Heart left ventricle (tissue), 16 donors: ENCODE measurements at regions not wholly inside any gene's neighbourhood (a gene's known extent, or its start where the extent isn't known, plus 50 kb on each side); places are given as distances from the start of the nearest gene placed in this dataset.

Source experiments
- ATAC-seq, 4 donors: fragments of 200-7000 bp; cut with Tn5 transposase; one replicate each; pipeline ENCODE4 v1.9.1; 2020 to 2022; ENCODE audit warnings: moderate library complexity in 4 of 4, mild to moderate bottlenecking in 3 of 4, moderate number of reproducible peaks in 1 of 4
- DNase-seq, 5 donors: peaks; one replicate each; pipeline ENCODE4 v3.0.0-alpha.2; 2020
- H3K27ac ChIP-seq, 12 donors: fragments of 200-600 bp; sonication (generic) in 4 of 12; one replicate each; pipeline versions ENCODE4 v1.5.0 to v1.8.0; 2016 to 2022; ENCODE audit warnings: mild to moderate bottlenecking in 2 of 12
- H3K27me3 ChIP-seq, 9 donors: fragments of 200-600 bp; sonication (generic) in 2 of 9; one replicate each; pipeline versions ENCODE4 v1.5.1 to v1.8.0; 2016 to 2022; ENCODE audit warnings: mild to moderate bottlenecking in 3 of 9
- H3K36me3 ChIP-seq, 9 donors: fragments of 200-600 bp; sonication (generic) in 2 of 9; one replicate each; pipeline versions ENCODE4 v1.5.0 to v1.8.0; 2018 to 2022; ENCODE audit warnings: mild to moderate bottlenecking in 2 of 9
- H3K4me1 ChIP-seq, 12 donors: fragments of 200-600 bp; sonication (generic) in 4 of 12; one replicate each; pipeline versions ENCODE4 v1.5.0 to v1.8.0; 2016 to 2022; ENCODE audit warnings: mild to moderate bottlenecking in 3 of 12
- H3K4me3 ChIP-seq, 12 donors: fragments of 200-600 bp; sonication (generic) in 4 of 12; one replicate each; pipeline versions ENCODE4 v1.5.0 to v1.8.0; 2017 to 2022; ENCODE audit warnings: mild to moderate bottlenecking in 9 of 12, moderate library complexity in 4 of 12
- H3K9me3 ChIP-seq, 12 donors: fragments of 200-600 bp; sonication (generic) in 4 of 12; one replicate each; pipeline versions ENCODE4 v1.5.0 to v1.8.0; 2016 to 2022; ENCODE audit warnings: mild to moderate bottlenecking in 1 of 12
- POLR2A ChIP-seq, 2 donors: fragments of 450-650 bp; IDR thresholded peaks; one replicate each; pipeline ENCODE4 v1.6.1; 2017; ENCODE audit warnings: antibody characterized with exemption in 2 of 2, mild to moderate bottlenecking in 2 of 2, moderate library complexity in 2 of 2
- WGBS, 4 donors: extraction: QIAGEN DNeasy Blood & Tissue Kit in 2 of 4; methylation state at CpG; one replicate each; pipeline versions ENCODE4 v1.1.5 to v1.1.7; 2013 to 2018; 5-methylcytosine and 5-hydroxymethylcytosine counted together
- intact Hi-C, 10 donors: fragments of 100-400 bp; cut with DNase I; formaldehyde crosslinking; loops; one replicate each; pipeline versions ENCODE4 v1.11.1 to v1.14.2; 2022
- TF ChIP-seq, protein P1 (sequence below), 12 donors: fragments of 200-600 bp; sonication (generic) in 4 of 12; IDR thresholded peaks; one replicate each; pipeline versions ENCODE4 v1.5.0 to v1.8.0; 2018 to 2022; ENCODE audit warnings: antibody characterized with exemption in 12 of 12, mild to moderate bottlenecking in 5 of 12
- donor health status: ischemic (EF 13 %, LVEDD 7.1; RV severe dilation, severe dysfunction).
- donor health status: healthy with polysubstance abuse.
- donor health status: DM: no; HTN: yes; CAD: no.
- donor health status: DM: no; HTN: no; CAD: no.
- donor health status: ischemic (EF 25% LVEDD 6.9; RV normal size, moderate dysfunction).
- donor health status: ischemic (EF 25% LVEDD 5.7; RV mildly dilated, moderate dysfunction).
- donor health status: healthy.
- donor health status: DM: yes; HTN: yes; CAD: no.
- donor health status: ischemic (EF 35%, LVEDD 5.7; RV mildly dilated, moderate dysfunction).
- donor health status: nonischemic (EF 11% LVEDD 7.7; RV severe dilation, severe dysfunction).
- donor health status: DM: yes; HTN: yes; CAD: no.
- donor health status: PGD.
- donor health status: ischemic (EF 29% LVEDD 5.4; RV normal size, mild dysfunction).
- donor health status: nonischemic (EF 23%, LVEDD 6.1; RV moderate dilation, normal function).

DNA sequence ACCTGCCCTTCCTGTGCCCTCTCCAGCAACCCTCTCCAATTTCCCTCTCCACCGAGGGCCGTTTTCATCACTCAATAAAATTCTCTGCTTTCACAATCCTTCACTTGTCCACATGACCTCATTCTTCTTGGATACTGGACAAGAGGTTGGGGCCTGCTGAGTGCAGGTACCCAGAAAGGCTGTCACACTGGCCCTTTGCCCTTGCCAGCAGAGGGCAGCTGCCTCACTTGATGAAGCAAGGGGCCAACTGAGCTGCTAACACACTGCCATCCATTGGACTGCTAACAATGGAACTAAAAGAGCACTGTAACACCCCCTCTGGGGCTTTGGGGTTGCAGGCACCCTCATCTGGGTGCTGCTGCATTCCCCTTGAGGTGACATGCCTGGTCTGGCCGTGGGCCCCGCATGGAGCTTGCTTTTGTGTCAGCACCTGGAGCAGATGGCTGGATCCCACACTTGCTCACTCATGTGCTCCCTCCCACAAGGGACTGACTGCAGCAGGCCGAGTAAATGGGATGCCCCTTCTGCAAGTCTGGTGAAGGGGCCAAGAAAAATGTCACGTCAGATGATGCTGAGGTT, 308.1 kb upstream of the ADCY2 start:
- no peaks in the 10 kb centered on the region for H3K36me3 ChIP-seq
- H3K27me3 ChIP-seq, result no peaks in the 10 kb centered on the region
- intact Hi-C loops, result no loop called here
- 65 to 72% (median 68%) methylated on average over 6 of the region's 6 CpGs for WGBS, 4 donors
- TF ChIP-seq, protein P1, sequence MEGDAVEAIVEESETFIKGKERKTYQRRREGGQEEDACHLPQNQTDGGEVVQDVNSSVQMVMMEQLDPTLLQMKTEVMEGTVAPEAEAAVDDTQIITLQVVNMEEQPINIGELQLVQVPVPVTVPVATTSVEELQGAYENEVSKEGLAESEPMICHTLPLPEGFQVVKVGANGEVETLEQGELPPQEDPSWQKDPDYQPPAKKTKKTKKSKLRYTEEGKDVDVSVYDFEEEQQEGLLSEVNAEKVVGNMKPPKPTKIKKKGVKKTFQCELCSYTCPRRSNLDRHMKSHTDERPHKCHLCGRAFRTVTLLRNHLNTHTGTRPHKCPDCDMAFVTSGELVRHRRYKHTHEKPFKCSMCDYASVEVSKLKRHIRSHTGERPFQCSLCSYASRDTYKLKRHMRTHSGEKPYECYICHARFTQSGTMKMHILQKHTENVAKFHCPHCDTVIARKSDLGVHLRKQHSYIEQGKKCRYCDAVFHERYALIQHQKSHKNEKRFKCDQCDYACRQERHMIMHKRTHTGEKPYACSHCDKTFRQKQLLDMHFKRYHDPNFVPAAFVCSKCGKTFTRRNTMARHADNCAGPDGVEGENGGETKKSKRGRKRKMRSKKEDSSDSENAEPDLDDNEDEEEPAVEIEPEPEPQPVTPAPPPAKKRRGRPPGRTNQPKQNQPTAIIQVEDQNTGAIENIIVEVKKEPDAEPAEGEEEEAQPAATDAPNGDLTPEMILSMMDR (IDR thresholded peaks at IDR 0.05), result no peak
- TF ChIP-seq POLR2A (IDR thresholded peaks at IDR 0.05), result no peak
- no peaks in the 10 kb centered on the region for H3K4me1 ChIP-seq
- no peak overlapping the region for H3K4me3 ChIP-seq
- no peak for ATAC-seq
- no peak for DNase-seq
- peaks cover 0 to 4% (median 0%) of the 10 kb centered on the region in 12 donors for H3K9me3 ChIP-seq
- H3K27ac ChIP-seq, result no peak overlapping the region

DNA sequence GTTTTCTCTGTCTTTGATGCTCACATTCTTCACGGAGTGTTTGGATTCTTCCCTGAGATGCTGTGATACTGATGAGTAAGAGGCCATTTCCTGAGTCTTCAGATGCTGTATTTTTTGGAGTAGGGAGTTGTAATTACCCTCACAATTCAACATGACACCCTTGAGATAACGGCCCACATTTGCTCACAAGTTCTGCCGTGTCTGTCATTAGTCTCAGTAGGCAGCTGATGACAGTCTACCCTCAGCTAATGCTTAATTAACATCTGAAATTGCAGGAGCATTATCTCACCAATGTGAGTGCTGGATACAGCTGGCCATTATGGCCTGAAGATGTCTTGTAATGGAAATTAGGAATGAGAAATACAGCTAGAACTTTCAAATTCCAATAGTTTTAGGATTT, 307.1 kb upstream of the ADCY2 start:
- Histone ChIP-seq H3K36me3 (no peaks in the 10 kb centered on the region), H3K27ac (no peak overlapping the region), H3K4me3 (no peak overlapping the region), H3K9me3 (peaks cover 0 to 4% (median 0%) of the 10 kb centered on the region in 12 donors), H3K4me1 (no peaks in the 10 kb centered on the region), H3K27me3 (no peaks in the 10 kb centered on the region)
- WGBS, 4 donors, result 18 to 22% (median 20%) methylated on average over 3 of the region's 3 CpGs
- DNase-seq (no peak), ATAC-seq (no peak)
- intact Hi-C loops, result no loop called here
- TF ChIP-seq, protein P1 (IDR thresholded peaks at IDR 0.05), result no peak
- no peak for TF ChIP-seq POLR2A (IDR thresholded peaks at IDR 0.05)

DNA sequence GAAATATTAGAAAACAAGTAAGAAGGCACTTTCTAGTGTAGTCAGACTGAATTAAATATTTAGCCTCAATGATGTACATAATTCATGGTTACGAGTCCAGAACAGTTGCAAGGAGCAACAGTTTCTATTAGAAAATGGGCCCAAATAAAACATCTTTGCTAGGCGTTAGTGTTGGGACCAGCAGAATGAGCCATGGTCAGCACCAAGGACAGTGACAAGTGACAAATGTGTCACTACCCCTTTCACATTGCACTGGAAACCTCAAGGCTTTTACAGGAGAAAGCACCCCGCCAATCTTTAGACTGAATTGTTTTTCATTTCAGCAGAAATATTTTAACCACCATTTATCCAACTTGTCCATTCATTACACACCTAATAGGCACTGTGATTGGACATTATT, 301.3 kb upstream of the ADCY2 start:
- no peak for ATAC-seq
- Histone ChIP-seq H3K27ac (no peak overlapping the region), H3K4me1 (no peaks in the 10 kb centered on the region), H3K27me3 (no peaks in the 10 kb centered on the region), H3K36me3 (no peaks in the 10 kb centered on the region), H3K4me3 (no peak overlapping the region), H3K9me3 (no peaks in the 10 kb centered on the region)
- 27 to 31% (median 29%) methylated on average over 3 of the region's 3 CpGs for WGBS, 4 donors
- intact Hi-C loops, result no loop called here
- TF ChIP-seq, protein P1 (IDR thresholded peaks at IDR 0.05), result no peak
- TF ChIP-seq POLR2A (IDR thresholded peaks at IDR 0.05), result no peak
- DNase-seq, result no peak

DNA sequence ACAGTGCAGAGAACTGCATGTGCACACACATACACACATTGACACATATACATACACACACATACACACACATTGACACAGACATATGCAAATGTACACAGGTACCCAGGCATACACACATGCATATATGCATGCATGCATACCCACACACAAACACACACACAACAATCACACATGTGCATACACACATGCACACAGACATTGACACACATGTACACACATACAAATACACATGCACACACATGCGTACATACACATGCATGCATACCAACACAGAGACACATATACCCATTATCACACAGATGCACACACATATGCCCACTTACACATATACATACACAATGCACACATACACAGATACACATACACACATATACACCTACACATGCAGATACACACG, 299.6 kb upstream of the ADCY2 start:
- DNase-seq, result no peak
- intact Hi-C loops, result no loop called here
- Histone ChIP-seq H3K4me1 (no peaks in the 10 kb centered on the region), H3K9me3 (no peaks in the 10 kb centered on the region), H3K4me3 (no peak overlapping the region), H3K27me3 (no peaks in the 10 kb centered on the region), H3K27ac (no peak overlapping the region), H3K36me3 (no peaks in the 10 kb centered on the region)
- TF ChIP-seq, protein P1 (IDR thresholded peaks at IDR 0.05), result no peak
- TF ChIP-seq POLR2A (IDR thresholded peaks at IDR 0.05), result no peak
- ATAC-seq, result no peak
- 75 to 78% (median 77%) methylated on average over 2 of the region's 2 CpGs for WGBS, 4 donors
